Brain microvascular endothelial cell (primary cell): ENCODE measurements at regions not wholly inside any gene's neighbourhood (a gene's known extent, or its start where the extent isn't known, plus 50 kb on each side); places are given as distances from the start of the nearest gene placed in this dataset.

ENCODE experiments used
- DNase-seq: peaks from one replicate; pipeline ENCODE4 v3.0.0-alpha.2; 2020
- H3K27ac ChIP-seq: fragments of 250-450 bp; sonication (Bioruptor Pico); 2 replicates; pipeline ENCODE4 v1.5.1; 2020; ENCODE audit warnings: mild to moderate bottlenecking, moderate library complexity
- H3K27me3 ChIP-seq: fragments of 250-450 bp; sonication (Bioruptor Pico); replicated peaks from 2 replicates; pipeline ENCODE4 v1.5.1; 2020; ENCODE audit warnings: mild to moderate bottlenecking
- H3K36me3 ChIP-seq: fragments of 250-450 bp; sonication (Bioruptor Pico); replicated peaks from 2 replicates; pipeline ENCODE4 v1.5.1; 2020; ENCODE audit warnings: mild to moderate bottlenecking
- H3K4me3 ChIP-seq: 2 replicates; pipeline ENCODE4 v1.5.1; 2011; ENCODE audit warnings: low read depth, mild to moderate bottlenecking, control low read depth, low read length, moderate library complexity
- in situ Hi-C: cut with HindIII; loops from 2 replicates; pipeline ENCODE4 v1.10.0; 2017; ENCODE audit warnings: low sequenced_read_pairs, low pct_ligation_motif_present
- TF ChIP-seq, protein P1 (sequence below): IDR thresholded peaks from 2 replicates; pipeline ENCODE4 v1.5.1; 2011; ENCODE audit warnings: low read depth, mild to moderate bottlenecking, moderate library complexity, low read length, control low read depth, inconsistent platforms; ENCODE audit errors: missing control alignments

DNA sequence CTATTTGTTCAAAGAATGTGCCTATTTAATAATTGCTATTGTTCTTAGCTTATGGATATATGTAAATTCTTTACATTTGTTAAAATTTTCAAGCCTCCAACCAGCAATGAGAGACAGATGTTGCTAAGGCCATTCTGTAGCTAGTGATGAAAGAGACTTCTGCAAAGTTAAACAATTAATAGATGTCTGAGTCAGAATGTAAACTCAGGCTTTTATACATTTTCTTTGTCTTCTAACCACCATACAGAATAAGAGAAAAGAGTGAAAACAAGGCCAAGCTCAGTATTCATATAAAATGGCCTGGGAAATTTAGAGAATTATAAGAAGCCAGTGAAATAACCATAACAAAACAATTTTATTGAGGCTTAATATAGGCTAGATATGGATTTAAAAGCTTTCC, 1102.3 kb upstream of the SEL1L start:
- in situ Hi-C loops = no loop called here
- Histone ChIP-seq H3K27ac (no peak overlapping the region), H3K36me3 (no peaks in the 10 kb centered on the region), H3K4me3 (no peak overlapping the region), H3K27me3 (no peaks in the 10 kb centered on the region)
- TF ChIP-seq, protein P1, sequence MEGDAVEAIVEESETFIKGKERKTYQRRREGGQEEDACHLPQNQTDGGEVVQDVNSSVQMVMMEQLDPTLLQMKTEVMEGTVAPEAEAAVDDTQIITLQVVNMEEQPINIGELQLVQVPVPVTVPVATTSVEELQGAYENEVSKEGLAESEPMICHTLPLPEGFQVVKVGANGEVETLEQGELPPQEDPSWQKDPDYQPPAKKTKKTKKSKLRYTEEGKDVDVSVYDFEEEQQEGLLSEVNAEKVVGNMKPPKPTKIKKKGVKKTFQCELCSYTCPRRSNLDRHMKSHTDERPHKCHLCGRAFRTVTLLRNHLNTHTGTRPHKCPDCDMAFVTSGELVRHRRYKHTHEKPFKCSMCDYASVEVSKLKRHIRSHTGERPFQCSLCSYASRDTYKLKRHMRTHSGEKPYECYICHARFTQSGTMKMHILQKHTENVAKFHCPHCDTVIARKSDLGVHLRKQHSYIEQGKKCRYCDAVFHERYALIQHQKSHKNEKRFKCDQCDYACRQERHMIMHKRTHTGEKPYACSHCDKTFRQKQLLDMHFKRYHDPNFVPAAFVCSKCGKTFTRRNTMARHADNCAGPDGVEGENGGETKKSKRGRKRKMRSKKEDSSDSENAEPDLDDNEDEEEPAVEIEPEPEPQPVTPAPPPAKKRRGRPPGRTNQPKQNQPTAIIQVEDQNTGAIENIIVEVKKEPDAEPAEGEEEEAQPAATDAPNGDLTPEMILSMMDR = no peak
- no peak for DNase-seq

DNA sequence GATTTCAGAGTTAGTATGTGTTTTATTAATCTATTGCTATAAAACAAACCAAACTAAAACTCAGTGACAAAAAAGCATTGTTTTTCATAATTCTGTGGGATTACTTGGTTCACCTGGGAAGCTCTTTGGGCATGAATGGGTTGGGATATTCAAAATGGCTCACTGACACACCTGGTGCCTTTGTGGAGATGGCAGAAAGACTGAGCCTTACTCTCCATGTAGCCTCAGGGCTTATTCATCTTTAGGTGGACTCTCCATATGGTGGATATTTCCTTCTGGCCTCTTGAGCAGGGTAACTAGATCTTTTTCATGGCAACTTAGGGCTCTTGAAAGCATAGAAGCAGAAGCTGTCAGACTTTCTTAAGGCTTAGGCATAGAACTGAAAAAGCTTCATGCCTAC, 1102.8 kb upstream of the SEL1L start:
- in situ Hi-C loops = no loop called here
- TF ChIP-seq, protein P1 = no peak
- no peaks in the 10 kb centered on the region for H3K36me3 ChIP-seq
- no peaks in the 10 kb centered on the region for H3K27me3 ChIP-seq
- no peak for DNase-seq
- H3K4me3 ChIP-seq = no peak overlapping the region
- H3K27ac ChIP-seq = no peak overlapping the region

DNA sequence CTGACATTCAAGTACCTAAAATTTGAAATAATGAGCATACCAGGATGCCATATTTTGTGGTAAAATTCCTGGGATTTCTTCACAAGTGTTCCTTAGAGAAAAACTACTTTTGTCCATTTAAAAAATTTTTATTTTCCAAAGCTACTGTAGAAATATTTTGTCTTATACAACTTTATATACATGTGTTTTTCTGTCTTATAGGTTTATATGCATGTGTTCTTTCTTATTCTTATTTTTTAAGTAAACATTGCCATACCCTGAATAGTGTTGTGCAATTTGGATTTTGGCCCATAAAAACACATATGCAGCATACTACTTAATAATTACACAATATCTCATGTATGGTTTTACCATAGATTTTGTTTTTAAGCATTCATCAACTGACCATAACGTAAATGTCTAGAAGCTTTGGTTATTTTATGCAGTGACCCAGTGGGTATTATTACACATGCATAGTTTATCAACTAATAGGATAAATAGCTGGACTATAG, 1107.4 kb upstream of the SEL1L start:
- TF ChIP-seq, protein P1 = no peak
- Histone ChIP-seq H3K27ac (no peak overlapping the region), H3K27me3 (no peaks in the 10 kb centered on the region), H3K4me3 (no peak overlapping the region), H3K36me3 (no peaks in the 10 kb centered on the region)
- DNase-seq = no peak
- in situ Hi-C loops = no loop called here

DNA sequence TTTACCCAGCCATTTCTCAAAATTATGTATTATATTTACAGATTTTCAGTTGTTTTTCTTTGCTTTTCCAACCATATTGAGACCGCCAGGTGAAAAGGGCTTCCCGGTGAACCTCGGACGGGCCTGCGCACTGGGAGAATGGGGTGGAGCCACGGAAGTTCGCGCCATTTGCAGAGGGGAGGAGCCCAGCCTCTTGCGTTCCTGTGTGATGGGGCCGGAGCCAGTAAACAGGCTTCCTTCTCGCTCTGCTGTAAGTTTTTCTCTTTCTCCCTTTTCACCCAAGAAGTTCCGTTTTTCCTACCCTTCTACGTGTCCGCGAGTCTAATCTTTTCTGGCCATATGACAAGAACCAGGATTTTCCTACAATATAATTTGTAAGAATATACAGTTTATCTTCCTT, 1108.8 kb upstream of the SEL1L start:
- Histone ChIP-seq H3K27ac (no peak overlapping the region), H3K27me3 (no peaks in the 10 kb centered on the region), H3K4me3 (no peak overlapping the region), H3K36me3 (no peaks in the 10 kb centered on the region)
- in situ Hi-C loops = no loop called here
- no peak for DNase-seq
- TF ChIP-seq, protein P1 = no peak

DNA sequence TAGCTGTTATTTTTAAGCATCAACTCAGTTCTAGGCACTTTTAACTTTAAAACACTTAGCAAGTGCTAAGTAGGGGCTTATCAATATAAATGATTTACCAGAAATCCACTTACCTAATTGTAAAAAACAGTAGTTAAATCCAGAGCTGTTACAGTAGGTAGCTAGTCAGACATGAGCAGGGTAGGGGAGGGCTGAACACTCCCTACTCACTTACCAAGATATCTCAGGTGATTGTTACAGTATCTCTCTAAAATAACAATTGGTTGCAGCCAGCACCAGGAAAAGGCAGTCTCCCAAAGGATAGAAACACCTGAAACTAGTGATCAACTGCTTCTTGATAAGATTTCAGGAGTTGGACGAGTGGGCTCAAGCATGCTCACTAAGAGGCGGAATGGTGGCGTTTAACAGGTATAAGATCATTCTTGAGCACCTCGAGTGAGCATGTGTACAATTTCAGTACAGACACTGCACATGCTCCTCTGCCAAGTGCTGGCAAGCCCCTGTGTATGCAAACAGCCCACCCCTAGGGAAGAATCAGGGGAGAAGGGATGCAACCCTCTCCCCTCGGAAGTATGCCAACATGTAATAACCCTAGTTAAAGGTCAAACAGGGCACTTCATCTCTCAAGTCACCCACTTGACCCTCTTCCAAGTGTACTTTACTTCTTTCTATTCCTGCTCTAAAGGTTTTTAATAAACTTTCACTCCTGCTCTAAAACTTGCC, 1113.6 kb upstream of the SEL1L start:
- Histone ChIP-seq H3K27ac (no peak overlapping the region), H3K4me3 (no peak overlapping the region), H3K27me3 (no peaks in the 10 kb centered on the region), H3K36me3 (no peaks in the 10 kb centered on the region)
- no peak for DNase-seq
- TF ChIP-seq, protein P1 = no peak
- in situ Hi-C loops = no loop called here

DNA sequence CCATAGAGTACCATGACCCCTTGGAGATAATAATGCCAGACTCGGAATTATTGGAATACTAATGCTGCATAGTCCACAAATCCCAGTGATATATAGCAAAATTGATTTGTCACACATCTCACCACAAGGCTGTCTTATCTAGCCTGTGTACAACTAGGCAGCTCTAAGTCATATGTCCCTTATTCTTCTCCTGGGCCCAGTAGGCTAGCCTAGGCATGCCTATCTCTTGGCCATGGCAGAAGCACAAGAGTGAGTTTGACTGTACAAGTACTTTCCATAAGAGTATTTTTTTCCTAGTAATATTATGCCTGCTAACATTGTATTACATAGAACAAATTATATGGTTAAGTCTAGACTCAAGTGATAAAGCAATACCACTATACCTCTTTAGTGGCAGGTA, 1122.1 kb upstream of the SEL1L start:
- DNase-seq = no peak
- no peak overlapping the region for H3K27ac ChIP-seq
- no peaks in the 10 kb centered on the region for H3K36me3 ChIP-seq
- H3K4me3 ChIP-seq = no peak overlapping the region
- TF ChIP-seq, protein P1 = no peak
- in situ Hi-C loops = no loop called here
- no peaks in the 10 kb centered on the region for H3K27me3 ChIP-seq
